Right lobe of liver (tissue), 4 donors: ENCODE measurements at regions not wholly inside any gene's neighbourhood (a gene's known extent, or its start where the extent isn't known, plus 50 kb on each side); places are given as distances from the start of the nearest gene placed in this dataset.

ENCODE experiments used
- POLR2A ChIP-seq: fragments of 450-650 bp; IDR thresholded peaks from one replicate; pipeline ENCODE4 v1.6.1; 2017; ENCODE audit warnings: antibody characterized with exemption, mild to moderate bottlenecking
- TF ChIP-seq, protein P1 (sequence below), 4 donors: fragments of 200-600 bp in 3 of 4; fragments of 450-650 bp in 1 of 4; IDR thresholded peaks; one replicate each; pipeline versions ENCODE4 v1.5.1 to v1.8.0; 2016 to 2022; ENCODE audit warnings: antibody characterized with exemption in 4 of 4, mild to moderate bottlenecking in 2 of 4
- donor health status: DM: no; HTN: no; CAD: no.
- donor health status: DM: no; HTN: no; CAD: no.
- donor health status: DM: no; HTN: yes; CAD: no.

DNA sequence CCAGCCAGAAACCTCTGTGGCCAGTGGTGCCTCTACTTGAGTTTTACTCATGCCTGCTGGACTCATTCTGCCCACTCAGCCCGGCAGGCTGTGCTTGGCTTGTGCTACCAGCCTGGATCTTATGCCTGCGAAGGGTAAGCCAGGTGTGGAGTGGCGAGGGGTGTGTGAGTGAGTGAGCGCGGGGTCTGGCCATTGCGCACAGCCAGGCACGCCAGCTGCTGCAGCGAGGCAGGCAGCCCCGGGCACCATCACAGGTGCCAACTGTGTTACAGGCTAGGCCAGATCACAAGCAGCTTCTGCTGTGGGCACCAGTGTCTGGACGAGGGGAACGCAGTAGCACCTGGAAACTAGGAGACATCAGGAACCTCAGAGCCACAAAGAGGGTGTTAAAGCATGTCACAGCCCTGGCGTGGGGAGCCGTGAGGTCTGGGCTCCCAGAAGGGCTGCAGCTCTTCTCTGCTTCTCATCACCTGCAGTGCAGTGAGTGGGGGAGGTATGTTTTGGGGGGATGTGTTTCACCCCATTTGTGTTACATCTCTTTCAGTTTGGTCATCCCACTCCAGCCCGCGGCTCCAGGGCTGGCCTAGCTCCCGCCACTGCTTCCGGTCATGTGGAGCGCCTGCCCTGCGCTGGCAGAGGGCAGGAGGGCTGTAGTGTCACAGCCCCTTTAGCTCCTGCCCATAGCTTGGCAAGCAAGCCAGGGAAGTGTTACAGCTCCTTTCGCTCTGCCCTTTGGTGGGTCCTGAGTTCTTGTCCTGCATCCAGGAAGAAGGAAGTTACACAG lies 379.7 kb upstream of the IMPG1 start:
- TF ChIP-seq, protein P1, sequence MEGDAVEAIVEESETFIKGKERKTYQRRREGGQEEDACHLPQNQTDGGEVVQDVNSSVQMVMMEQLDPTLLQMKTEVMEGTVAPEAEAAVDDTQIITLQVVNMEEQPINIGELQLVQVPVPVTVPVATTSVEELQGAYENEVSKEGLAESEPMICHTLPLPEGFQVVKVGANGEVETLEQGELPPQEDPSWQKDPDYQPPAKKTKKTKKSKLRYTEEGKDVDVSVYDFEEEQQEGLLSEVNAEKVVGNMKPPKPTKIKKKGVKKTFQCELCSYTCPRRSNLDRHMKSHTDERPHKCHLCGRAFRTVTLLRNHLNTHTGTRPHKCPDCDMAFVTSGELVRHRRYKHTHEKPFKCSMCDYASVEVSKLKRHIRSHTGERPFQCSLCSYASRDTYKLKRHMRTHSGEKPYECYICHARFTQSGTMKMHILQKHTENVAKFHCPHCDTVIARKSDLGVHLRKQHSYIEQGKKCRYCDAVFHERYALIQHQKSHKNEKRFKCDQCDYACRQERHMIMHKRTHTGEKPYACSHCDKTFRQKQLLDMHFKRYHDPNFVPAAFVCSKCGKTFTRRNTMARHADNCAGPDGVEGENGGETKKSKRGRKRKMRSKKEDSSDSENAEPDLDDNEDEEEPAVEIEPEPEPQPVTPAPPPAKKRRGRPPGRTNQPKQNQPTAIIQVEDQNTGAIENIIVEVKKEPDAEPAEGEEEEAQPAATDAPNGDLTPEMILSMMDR (IDR thresholded peaks at IDR 0.05) = no peak
- no peak for TF ChIP-seq POLR2A
